OCI-LY3 (cell line): ENCODE measurements at regions not wholly inside any gene's neighbourhood (a gene's known extent, or its start where the extent isn't known, plus 50 kb on each side); places are given as distances from the start of the nearest gene placed in this dataset.
"Not testable (repeated sequence)": the region's sequence is repeated elsewhere in the genome, so short reads cannot be mapped to it uniquely, and the experiment has no call there.

Experiments
- CTCF ChIP-seq: fragments of 200-600, 300-600 bp; sonication (generic); IDR thresholded peaks from 2 replicates; pipeline ENCODE4 v1.5.1; 2014; ENCODE audit warnings: antibody characterized with exemption, low read length, low read depth
- EZH2phosphoT487 ChIP-seq: fragments of 200-600 bp; shearing (Covaris generic); IDR thresholded peaks from 2 replicates; pipeline ENCODE4 v1.6.1; 2018; ENCODE audit warnings: antibody characterized with exemption, mixed run types, low read depth

DNA sequence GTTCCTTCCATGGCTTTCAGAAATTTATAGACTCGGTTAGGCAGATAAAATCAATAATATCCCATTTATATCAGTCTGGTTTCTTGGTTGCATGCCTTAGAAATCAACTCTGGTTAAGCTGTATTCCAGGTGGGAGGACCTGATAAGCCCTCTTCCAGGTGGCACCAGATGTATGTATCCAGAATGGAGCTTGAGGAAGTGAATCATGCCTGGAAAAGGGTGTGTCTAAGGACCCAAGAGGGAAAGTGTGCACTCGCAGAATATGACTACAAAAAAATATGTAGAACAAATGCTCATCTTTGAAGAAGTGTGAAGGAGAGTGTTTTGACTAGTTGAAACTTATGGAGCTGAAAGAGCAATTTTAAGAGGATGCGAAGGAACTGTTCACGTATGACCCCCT is 184.5 kb upstream of the IRF2BP2 start:
- TF ChIP-seq CTCF, EZH2phosphoT487: not testable (repeated sequence)
